Left lung (tissue), 4 donors: ENCODE measurements at regions not wholly inside any gene's neighbourhood (a gene's known extent, or its start where the extent isn't known, plus 50 kb on each side); places are given as distances from the start of the nearest gene placed in this dataset.

Experiments
- ATAC-seq: fragments of 200-7000 bp; cut with Tn5 transposase; one replicate; pipeline ENCODE4 v1.9.1; 2020; ENCODE audit warnings: moderate library complexity
- DNase-seq, 4 donors: peaks; one replicate each; pipeline ENCODE4 v3.0.0-alpha.2; 2013 to 2020
- H3K27ac ChIP-seq, 2 donors: fragments of 200-600 bp; sonication (generic) in 1 of 2; one replicate each; pipeline versions ENCODE4 v1.5.0 to v1.8.0; 2020 to 2021
- H3K27me3 ChIP-seq, 2 donors: fragments of 200-600 bp; sonication (generic) in 1 of 2; one replicate each; pipeline versions ENCODE4 v1.5.0 to v1.8.0; 2020 to 2021
- H3K36me3 ChIP-seq, 2 donors: fragments of 200-600 bp; sonication (generic) in 1 of 2; one replicate each; pipeline versions ENCODE4 v1.5.0 to v1.8.0; 2020 to 2021
- H3K4me1 ChIP-seq, 2 donors: fragments of 200-600 bp; one replicate each; pipeline ENCODE4 v1.8.0; 2021
- H3K4me3 ChIP-seq, 2 donors: fragments of 200-600 bp; sonication (generic) in 1 of 2; one replicate each; pipeline versions ENCODE4 v1.5.0 to v1.8.0; 2020 to 2021; ENCODE audit warnings: mild to moderate bottlenecking in 1 of 2
- H3K9me3 ChIP-seq, 2 donors: fragments of 200-600 bp; sonication (generic) in 1 of 2; one replicate each; pipeline versions ENCODE4 v1.5.0 to v1.8.0; 2020 to 2021
- CTCF ChIP-seq, 2 donors: fragments of 200-600 bp; sonication (generic) in 1 of 2; IDR thresholded peaks; one replicate each; pipeline versions ENCODE4 v1.5.0 to v1.8.0; 2021; ENCODE audit warnings: antibody characterized with exemption in 2 of 2
- intact Hi-C, 2 donors: fragments of 100-400 bp; cut with DNase I; formaldehyde crosslinking; loops; one replicate each; pipeline versions ENCODE4 v1.11.2 to v1.14.2; 2022
- donor health status: DM: no; HTN: yes; CAD: no.
- donor health status: DM: no; HTN: no; CAD: no.

- DNase-seq (peak in 1 of 4 donors; percentile 13), ATAC-seq (no peak)
- Histone ChIP-seq H3K36me3 (no peaks in the 10 kb centered on the region), H3K9me3 (no peaks in the 10 kb centered on the region), H3K4me3 (no peak overlapping the region), H3K27me3 (no peaks in the 10 kb centered on the region), H3K27ac (no peak overlapping the region), H3K4me1 (no peaks in the 10 kb centered on the region)
- intact Hi-C loops, result no loop called here
- TF ChIP-seq CTCF (IDR thresholded peaks at IDR 0.05), result no peak
Observed at GRCh38 chr2:13046557-13047165, 329.9 kb downstream of the TRIB2 start.

GRCh38 chr2:13050764-13051163 is 334.0 kb downstream of the TRIB2 start:
- Histone ChIP-seq H3K36me3 (no peaks in the 10 kb centered on the region), H3K4me1 (no peaks in the 10 kb centered on the region), H3K27ac (no peak overlapping the region), H3K27me3 (no peaks in the 10 kb centered on the region), H3K4me3 (no peak overlapping the region), H3K9me3 (no peaks in the 10 kb centered on the region)
- no peak for ATAC-seq
- intact Hi-C loops, result no loop called here
- no peak for DNase-seq
- no peak for TF ChIP-seq CTCF (IDR thresholded peaks at IDR 0.05)

- Histone ChIP-seq H3K27me3 (no peaks in the 10 kb centered on the region), H3K36me3 (no peaks in the 10 kb centered on the region), H3K4me3 (no peak overlapping the region), H3K4me1 (no peaks in the 10 kb centered on the region), H3K9me3 (no peaks in the 10 kb centered on the region), H3K27ac (no peak overlapping the region)
- no peak for TF ChIP-seq CTCF (IDR thresholded peaks at IDR 0.05)
- intact Hi-C loops, result no loop called here
- ATAC-seq (no peak), DNase-seq (no peak)
Observed at GRCh38 chr2:13052547-13052946, 335.8 kb downstream of the TRIB2 start.

- intact Hi-C loops, result no loop called here
- ATAC-seq (no peak), DNase-seq (peak in 2 of 4 donors; percentile 12 to 29)
- peak; percentile 16 to 33 for TF ChIP-seq CTCF (IDR thresholded peaks at IDR 0.05)
- Histone ChIP-seq H3K9me3 (no peaks in the 10 kb centered on the region), H3K4me1 (no peaks in the 10 kb centered on the region), H3K4me3 (no peak overlapping the region), H3K27ac (no peak overlapping the region), H3K36me3 (no peaks in the 10 kb centered on the region), H3K27me3 (no peaks in the 10 kb centered on the region)
Observed at GRCh38 chr2:13056259-13056843, 339.6 kb downstream of the TRIB2 start.

- H3K36me3 ChIP-seq, result no peaks in the 10 kb centered on the region
- intact Hi-C loops, result no loop called here
- H3K27ac ChIP-seq, result no peak overlapping the region
- ATAC-seq (no peak), DNase-seq (no peak)
- TF ChIP-seq CTCF (IDR thresholded peaks at IDR 0.05), result no peak
- H3K4me3 ChIP-seq, result no peak overlapping the region
- H3K9me3 ChIP-seq, result no peaks in the 10 kb centered on the region
- H3K27me3 ChIP-seq, result no peaks in the 10 kb centered on the region
- no peaks in the 10 kb centered on the region for H3K4me1 ChIP-seq
Observed at GRCh38 chr2:13057671-13058070, 340.9 kb downstream of the TRIB2 start.
